Astrocyte (in vitro differentiated cells and primary cell): ENCODE measurements at regions not wholly inside any gene's neighbourhood (a gene's known extent, or its start where the extent isn't known, plus 50 kb on each side); places are given as distances from the start of the nearest gene placed in this dataset.

Source experiments
- CTCF ChIP-seq: IDR thresholded peaks from 2 replicates; pipeline ENCODE4 v1.5.1; 2011; ENCODE audit warnings: low read depth, mild to moderate bottlenecking, inconsistent platforms, low read length, moderate library complexity; ENCODE audit not compliant: insufficient read depth
- EZH2 ChIP-seq: IDR thresholded peaks from 2 replicates; pipeline ENCODE4 v1.6.1; 2012; ENCODE audit warnings: mild to moderate bottlenecking, low read length, inconsistent platforms; ENCODE audit not compliant: insufficient read depth

- TF ChIP-seq CTCF = no peak
- TF ChIP-seq EZH2 = no peak
These were observed 402.0 kb downstream of the RPS24 start for GRCh38 chr10:78435484-78436221.
